SU-DHL-6 (cell line): ENCODE measurements at regions not wholly inside any gene's neighbourhood (a gene's known extent, or its start where the extent isn't known, plus 50 kb on each side); places are given as distances from the start of the nearest gene placed in this dataset.

Source experiments
- H2AFZ ChIP-seq: fragments of 200-600 bp; sonication (generic); 2 replicates; pipeline ENCODE4 v1.6.1; 2014; ENCODE audit warnings: low read depth, mild to moderate bottlenecking, moderate library complexity, mixed read lengths, antibody characterized with exemption, low read length; ENCODE audit not compliant: severe bottlenecking
- H3F3A ChIP-seq: fragments of 200-600 bp; shearing (Covaris generic); 2 replicates; pipeline ENCODE4 v1.6.0; 2016; ENCODE audit warnings: antibody characterized with exemption, mild to moderate bottlenecking; ENCODE audit not compliant: insufficient read depth
- H3K27ac ChIP-seq: fragments of 200-600 bp; sonication (generic); 2 replicates; pipeline ENCODE4 v1.5.1; 2016; ENCODE audit warnings: low read depth, mild to moderate bottlenecking, low read length, moderate library complexity, mixed read lengths
- H3K27me3 ChIP-seq: fragments of 200-600 bp; sonication (generic), shearing (Covaris generic); 2 replicates; pipeline ENCODE4 v1.6.0; 2014; ENCODE audit warnings: mild to moderate bottlenecking, low read length
- H3K36me3 ChIP-seq: fragments of 200-600 bp; sonication (generic); 2 replicates; pipeline ENCODE4 v1.6.1; 2014; ENCODE audit warnings: mild to moderate bottlenecking, low read length, mixed read lengths
- H3K4me2 ChIP-seq: fragments of 300-600, 200-600 bp; shearing (Covaris generic), sonication (generic); 2 replicates; pipeline ENCODE4 v1.6.0; 2014; ENCODE audit warnings: low read length, low read depth, mild to moderate bottlenecking; ENCODE audit not compliant: poor library complexity, severe bottlenecking
- H3K4me3 ChIP-seq: fragments of 200-600 bp; sonication (generic); 2 replicates; pipeline ENCODE4 v1.5.1; 2014; ENCODE audit warnings: antibody characterized with exemption, low read length, mild to moderate bottlenecking, mixed read lengths; ENCODE audit not compliant: insufficient read depth, poor library complexity, severe bottlenecking
- H3K79me2 ChIP-seq: fragments of 200-600 bp; sonication (generic); 2 replicates; pipeline ENCODE4 v1.6.1; 2014; ENCODE audit warnings: mild to moderate bottlenecking, low read length, moderate library complexity; ENCODE audit not compliant: insufficient read depth
- H3K9ac ChIP-seq: fragments of 200-600 bp; sonication (generic); 2 replicates; pipeline ENCODE4 v1.7.0; 2014; ENCODE audit warnings: mild to moderate bottlenecking, low read length
- H3K9me2 ChIP-seq: fragments of 200-600 bp; sonication (generic); replicated peaks from 2 replicates; pipeline ENCODE4 v1.6.1; 2014; ENCODE audit warnings: low read length; ENCODE audit not compliant: insufficient read depth
- H3K9me3 ChIP-seq: fragments of 200-600 bp; sonication (generic); 2 replicates; pipeline ENCODE4 v1.6.1; 2014; ENCODE audit warnings: low read length, mixed read lengths; ENCODE audit not compliant: insufficient read depth
- H4K20me1 ChIP-seq: fragments of 200-600 bp; sonication (generic); 2 replicates; pipeline ENCODE4 v1.6.1; 2014; ENCODE audit warnings: low read depth, mild to moderate bottlenecking, antibody characterized with exemption, low read length, moderate library complexity, mixed read lengths
- CTCF ChIP-seq: fragments of 200-600 bp; sonication (generic); IDR thresholded peaks from one replicate; pipeline ENCODE4 v1.5.1; 2017; ENCODE audit warnings: antibody characterized with exemption, mild to moderate bottlenecking, low read length, moderate library complexity; ENCODE audit not compliant: insufficient read depth, poor library complexity, severe bottlenecking
- EZH2phosphoT487 ChIP-seq: fragments of 200-600 bp; sonication (generic), shearing (Covaris generic); conservative IDR thresholded peaks from 2 replicates; pipeline ENCODE4 v1.6.1; 2018; ENCODE audit warnings: mild to moderate bottlenecking, antibody characterized with exemption, low read length, moderate library complexity, mixed read lengths

DNA sequence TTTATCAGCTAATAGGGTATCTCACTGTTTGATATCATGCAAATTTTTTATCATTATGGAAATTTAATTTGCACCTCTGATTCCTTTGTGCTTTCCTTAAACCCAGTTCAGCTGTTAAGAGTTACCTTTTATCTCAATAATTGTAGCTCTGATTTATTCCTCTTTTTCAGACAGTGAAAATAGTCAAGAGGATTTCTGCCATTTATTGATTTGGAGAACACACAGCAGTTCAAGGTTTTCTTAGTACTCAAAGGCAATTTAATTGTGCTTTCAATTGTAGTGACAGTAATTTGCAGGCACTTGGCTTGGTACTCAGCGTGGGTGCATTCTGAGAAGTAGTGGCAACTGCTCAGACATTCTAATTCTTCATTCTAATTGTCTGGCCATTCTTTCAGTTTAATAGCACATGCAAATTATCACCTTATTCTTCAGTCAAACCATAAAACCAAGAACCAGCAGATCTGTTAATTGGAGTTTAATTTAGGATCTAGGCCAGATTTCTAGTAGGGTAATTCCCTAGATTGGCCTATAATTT is 709.3 kb downstream of the RPS29 start:
- Histone ChIP-seq H3K9ac (no peak overlapping the region), H2AFZ (no peak overlapping the region), H3K79me2 (no peaks in the 10 kb centered on the region), H3F3A (no peaks in the 10 kb centered on the region), H3K27me3 (no peaks in the 10 kb centered on the region), H3K4me3 (no peak overlapping the region), H4K20me1 (no peaks in the 10 kb centered on the region), H3K27ac (no peak overlapping the region), H3K9me3 (no peaks in the 10 kb centered on the region), H3K36me3 (no peaks in the 10 kb centered on the region), H3K9me2 (no peaks in the 10 kb centered on the region), H3K4me2 (no peak overlapping the region)
- TF ChIP-seq EZH2phosphoT487 = no peak
- no peak for TF ChIP-seq CTCF

- H2AFZ ChIP-seq = peak overlapping the region; percentile 28
- H3K9ac ChIP-seq = no peak overlapping the region
- H4K20me1 ChIP-seq = no peaks in the 10 kb centered on the region
- H3K9me3 ChIP-seq = no peaks in the 10 kb centered on the region
- no peak overlapping the region for H3K4me2 ChIP-seq
- H3F3A ChIP-seq = no peaks in the 10 kb centered on the region
- H3K9me2 ChIP-seq = no peaks in the 10 kb centered on the region
- no peaks in the 10 kb centered on the region for H3K36me3 ChIP-seq
- no peaks in the 10 kb centered on the region for H3K79me2 ChIP-seq
- no peaks in the 10 kb centered on the region for H3K27me3 ChIP-seq
- no peak for TF ChIP-seq CTCF
- no peak for TF ChIP-seq EZH2phosphoT487
- no peak overlapping the region for H3K27ac ChIP-seq
- H3K4me3 ChIP-seq = no peak overlapping the region
Measured at GRCh38 chr14:48874711-48875110, 711.5 kb downstream of the RPS29 start.

- H3K4me2 ChIP-seq = no peak overlapping the region
- no peak overlapping the region for H3K4me3 ChIP-seq
- no peak overlapping the region for H3K27ac ChIP-seq
- H3K27me3 ChIP-seq = no peaks in the 10 kb centered on the region
- H3K36me3 ChIP-seq = no peaks in the 10 kb centered on the region
- no peaks in the 10 kb centered on the region for H4K20me1 ChIP-seq
- H3K9ac ChIP-seq = no peak overlapping the region
- no peaks in the 10 kb centered on the region for H3K79me2 ChIP-seq
- H2AFZ ChIP-seq = no peak overlapping the region
- TF ChIP-seq EZH2phosphoT487 (no peak), CTCF (no peak)
- H3F3A ChIP-seq = no peaks in the 10 kb centered on the region
- no peaks in the 10 kb centered on the region for H3K9me3 ChIP-seq
- no peaks in the 10 kb centered on the region for H3K9me2 ChIP-seq
Measured at GRCh38 chr14:48857366-48857765, 728.8 kb downstream of the RPS29 start.
